Naive B cell (primary cell): ENCODE measurements at regions not wholly inside any gene's neighbourhood (a gene's known extent, or its start where the extent isn't known, plus 50 kb on each side); places are given as distances from the start of the nearest gene placed in this dataset.
A peak's percentile ranks its signal among the peaks of the same experiment; 100 is the strongest.

ENCODE experiments used
- ATAC-seq, 2 donors: fragments of 150-1000 bp; cut with Tn5 transposase; 2 replicates each; pipeline ENCODE4 v1.10.0; 2021; ENCODE audit warnings: low read depth in 2 of 2, mild to moderate bottlenecking in 2 of 2, moderate library complexity in 2 of 2
- DNase-seq: peaks from one replicate; pipeline ENCODE4 v3.0.0; 2022
- H3K27ac Mint-ChIP-seq, 6 donors: one replicate each; pipeline ENCODE4 v1.8.0; 2020 to 2022; ENCODE audit warnings: mild to moderate bottlenecking in 6 of 6, mixed read lengths in 6 of 6, moderate library complexity in 5 of 6, inconsistent platforms in 2 of 6
- H3K27me3 Mint-ChIP-seq, 3 donors: one replicate each; pipeline ENCODE4 v1.8.0; 2021 to 2022; ENCODE audit warnings: mixed read lengths in 3 of 3, mild to moderate bottlenecking in 1 of 3
- H3K36me3 Mint-ChIP-seq, 2 donors: one replicate each; pipeline ENCODE4 v1.8.0; 2020 to 2022; ENCODE audit warnings: mixed read lengths in 2 of 2, inconsistent platforms in 1 of 2, mild to moderate bottlenecking in 1 of 2
- H3K4me1 Mint-ChIP-seq, 3 donors: one replicate each; pipeline ENCODE4 v1.8.0; 2020 to 2022; ENCODE audit warnings: mixed read lengths in 3 of 3, inconsistent platforms in 1 of 3, mild to moderate bottlenecking in 1 of 3, moderate library complexity in 1 of 3
- H3K4me3 Mint-ChIP-seq, 8 donors: one replicate each; pipeline ENCODE4 v1.8.0; 2020 to 2022; ENCODE audit warnings: mild to moderate bottlenecking in 8 of 8, mixed read lengths in 8 of 8, moderate library complexity in 8 of 8, inconsistent platforms in 2 of 8
- H3K9me3 Mint-ChIP-seq, 7 donors: one replicate each; pipeline ENCODE4 v1.8.0; 2020 to 2022; ENCODE audit warnings: mixed read lengths in 7 of 7, mild to moderate bottlenecking in 5 of 7, inconsistent platforms in 2 of 7, moderate library complexity in 1 of 7

DNA sequence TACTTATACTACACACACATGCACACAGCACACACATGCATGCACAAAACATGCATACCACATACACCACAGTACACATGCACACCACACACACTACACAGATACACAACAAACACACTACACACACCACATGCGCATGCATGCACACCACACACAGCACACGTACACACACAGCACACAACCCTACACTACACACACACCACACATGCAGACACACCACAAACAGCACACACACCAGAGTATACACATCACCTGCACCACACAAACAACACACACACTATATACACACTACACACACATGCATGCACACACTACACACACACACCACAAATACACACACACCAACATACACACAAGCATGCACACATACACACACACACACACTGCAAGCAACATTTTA is 166.8 kb downstream of the AHSP start:
- H3K27me3 Mint-ChIP-seq, result peaks cover 0 to 11% (median 7%) of the 10 kb centered on the region in 3 donors
- no peak overlapping the region for H3K4me3 Mint-ChIP-seq
- DNase-seq (no peak), ATAC-seq (no peak)
- H3K9me3 Mint-ChIP-seq, result peaks cover 0 to 16% (median 0%) of the 10 kb centered on the region in 7 donors
- peaks cover 0 to 7% of the 10 kb centered on the region in 2 donors for H3K36me3 Mint-ChIP-seq
- H3K4me1 Mint-ChIP-seq, result no peaks in the 10 kb centered on the region
- no peak overlapping the region for H3K27ac Mint-ChIP-seq

DNA sequence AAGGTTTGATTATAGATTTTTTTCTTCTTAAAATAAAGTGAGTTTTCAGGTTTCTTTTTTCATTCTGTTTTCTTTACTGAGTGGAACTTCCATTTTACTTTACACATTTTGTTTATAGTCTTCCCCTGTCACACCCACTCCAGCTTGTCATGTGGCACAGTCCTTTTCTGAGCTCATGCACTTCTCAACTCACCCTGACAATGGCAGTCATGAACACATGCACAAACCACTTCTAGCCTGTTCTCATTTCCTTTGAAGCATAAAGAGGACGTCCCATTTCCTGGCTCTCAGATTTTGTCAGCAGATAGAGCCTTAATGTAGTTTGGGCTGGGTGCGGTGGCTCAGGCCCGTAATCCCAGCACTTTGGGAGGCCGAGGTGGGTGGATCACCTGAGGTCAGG is 168.0 kb downstream of the AHSP start:
- no peak overlapping the region for H3K4me3 Mint-ChIP-seq
- H3K4me1 Mint-ChIP-seq, result peaks cover 0 to 4% (median 0%) of the 10 kb centered on the region in 3 donors
- peaks cover 0 to 9% (median 0%) of the 10 kb centered on the region in 7 donors for H3K9me3 Mint-ChIP-seq
- no peak overlapping the region for H3K27ac Mint-ChIP-seq
- no peaks in the 10 kb centered on the region for H3K36me3 Mint-ChIP-seq
- DNase-seq (peak; percentile 31), ATAC-seq (peak; percentile 75 to 77)
- no peaks in the 10 kb centered on the region for H3K27me3 Mint-ChIP-seq

- Mint-ChIP-seq H3K27ac (peak overlapping the region in 1 of 6 donors; percentile 73), H3K4me3 (no peak overlapping the region), H3K36me3 (peaks cover 0 to under 1% of the 10 kb centered on the region in 2 donors), H3K9me3 (no peaks in the 10 kb centered on the region), H3K4me1 (peaks cover 11 to 16% (median 15%) of the 10 kb centered on the region in 3 donors), H3K27me3 (no peaks in the 10 kb centered on the region)
- ATAC-seq, result no peak
- no peak for DNase-seq
Measured at GRCh38 chr16:31696968-31697743, 169.5 kb downstream of the AHSP start.

DNA sequence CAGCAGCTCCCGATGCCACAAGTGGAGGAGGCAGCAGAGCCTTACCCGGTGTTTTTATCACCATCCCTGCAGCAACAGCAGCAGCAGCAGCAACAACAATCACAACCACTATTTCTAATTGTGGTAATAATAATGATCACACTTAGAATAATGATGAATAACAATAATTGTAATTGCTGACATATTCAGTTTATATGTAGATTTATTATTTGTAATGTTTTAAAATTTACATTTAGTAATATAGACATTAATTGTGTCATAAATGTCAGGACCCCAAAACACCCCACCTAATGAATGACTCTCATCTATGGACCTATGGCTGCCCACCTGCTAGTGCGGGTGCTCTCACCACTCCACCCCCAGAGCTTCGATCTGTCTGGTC is 170.0 kb downstream of the AHSP start:
- Mint-ChIP-seq H3K36me3 (peaks cover 0 to 7% of the 10 kb centered on the region in 2 donors), H3K27ac (peak overlapping the region in 1 of 6 donors; percentile 41), H3K27me3 (no peaks in the 10 kb centered on the region), H3K9me3 (no peaks in the 10 kb centered on the region), H3K4me3 (peak overlapping the region in 1 of 8 donors; percentile 93), H3K4me1 (peaks cover 17 to 22% (median 21%) of the 10 kb centered on the region in 3 donors)
- no peak for DNase-seq
- no peak for ATAC-seq

DNA sequence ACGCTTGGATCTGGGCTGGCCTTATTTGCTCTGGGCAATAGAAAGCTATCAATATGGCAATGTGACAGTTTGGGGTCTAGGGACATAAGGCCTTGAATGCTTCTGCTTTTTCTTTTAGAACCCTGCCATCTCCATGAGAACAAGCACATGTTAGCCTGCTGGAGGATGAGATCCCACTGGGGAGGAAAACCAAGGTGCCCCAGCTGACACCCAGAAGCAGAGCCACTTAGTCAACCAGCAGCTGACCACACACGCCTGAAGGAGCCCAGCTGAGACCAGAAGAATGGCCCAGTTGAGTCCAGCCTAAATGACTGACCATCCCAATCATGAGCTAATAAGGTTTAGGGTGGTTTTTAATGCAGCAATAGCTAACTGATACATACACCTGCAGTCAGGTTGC is 171.2 kb downstream of the AHSP start:
- Mint-ChIP-seq H3K27me3 (no peaks in the 10 kb centered on the region), H3K27ac (peak overlapping the region in 1 of 6 donors; percentile 53), H3K4me1 (peaks cover 20 to 25% (median 24%) of the 10 kb centered on the region in 3 donors), H3K9me3 (no peaks in the 10 kb centered on the region), H3K36me3 (peaks cover 0 to 12% of the 10 kb centered on the region in 2 donors), H3K4me3 (peak overlapping the region in 3 of 8 donors; percentile 35 to 93 (median 47))
- ATAC-seq (no peak), DNase-seq (no peak)

DNA sequence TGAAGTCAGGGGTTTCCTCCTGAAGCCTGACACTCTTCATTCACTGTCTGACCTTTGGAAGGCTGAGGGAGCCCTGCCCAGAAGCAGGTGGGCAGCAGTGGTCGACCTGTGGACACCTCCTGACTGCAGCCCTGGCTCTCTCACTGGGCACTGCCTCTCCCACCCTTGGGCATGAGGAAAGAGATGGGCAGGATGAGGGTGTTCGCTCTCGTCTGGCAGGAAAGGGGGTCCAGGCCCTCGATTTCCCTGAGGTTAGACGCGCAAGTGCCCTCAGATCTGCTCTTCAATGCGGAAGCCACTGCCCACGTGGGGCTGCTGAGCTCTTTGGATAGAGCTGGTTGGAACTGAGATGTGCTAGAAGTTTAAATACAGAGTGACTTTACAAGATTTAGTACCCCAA is 171.9 kb downstream of the AHSP start:
- H3K4me1 Mint-ChIP-seq, result peaks cover 20 to 25% (median 24%) of the 10 kb centered on the region in 3 donors
- H3K27me3 Mint-ChIP-seq, result no peaks in the 10 kb centered on the region
- no peak for DNase-seq
- ATAC-seq, result no peak
- no peak overlapping the region for H3K27ac Mint-ChIP-seq
- peaks cover 0 to 12% of the 10 kb centered on the region in 2 donors for H3K36me3 Mint-ChIP-seq
- H3K4me3 Mint-ChIP-seq, result peak overlapping the region in 5 of 8 donors; percentile 32 to 95 (median 72)
- H3K9me3 Mint-ChIP-seq, result no peaks in the 10 kb centered on the region

DNA sequence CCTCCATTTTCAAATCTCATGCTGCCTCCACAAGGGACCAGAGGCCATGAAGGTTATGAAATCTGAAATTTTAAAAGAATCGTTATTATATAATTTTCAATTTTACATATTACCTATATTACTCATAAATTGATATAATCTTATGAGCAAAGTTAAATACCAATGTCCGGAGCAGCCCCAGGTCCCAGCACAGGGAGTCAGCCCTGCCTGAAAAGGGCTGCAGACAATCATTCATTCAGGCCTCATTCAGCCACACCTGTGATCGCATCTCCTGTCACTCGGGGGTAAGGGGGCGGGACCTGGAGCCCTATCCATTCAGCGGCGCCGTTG is 172.5 kb downstream of the AHSP start:
- peaks cover 0 to 12% of the 10 kb centered on the region in 2 donors for H3K36me3 Mint-ChIP-seq
- no peaks in the 10 kb centered on the region for H3K9me3 Mint-ChIP-seq
- H3K27me3 Mint-ChIP-seq, result no peaks in the 10 kb centered on the region

DNA sequence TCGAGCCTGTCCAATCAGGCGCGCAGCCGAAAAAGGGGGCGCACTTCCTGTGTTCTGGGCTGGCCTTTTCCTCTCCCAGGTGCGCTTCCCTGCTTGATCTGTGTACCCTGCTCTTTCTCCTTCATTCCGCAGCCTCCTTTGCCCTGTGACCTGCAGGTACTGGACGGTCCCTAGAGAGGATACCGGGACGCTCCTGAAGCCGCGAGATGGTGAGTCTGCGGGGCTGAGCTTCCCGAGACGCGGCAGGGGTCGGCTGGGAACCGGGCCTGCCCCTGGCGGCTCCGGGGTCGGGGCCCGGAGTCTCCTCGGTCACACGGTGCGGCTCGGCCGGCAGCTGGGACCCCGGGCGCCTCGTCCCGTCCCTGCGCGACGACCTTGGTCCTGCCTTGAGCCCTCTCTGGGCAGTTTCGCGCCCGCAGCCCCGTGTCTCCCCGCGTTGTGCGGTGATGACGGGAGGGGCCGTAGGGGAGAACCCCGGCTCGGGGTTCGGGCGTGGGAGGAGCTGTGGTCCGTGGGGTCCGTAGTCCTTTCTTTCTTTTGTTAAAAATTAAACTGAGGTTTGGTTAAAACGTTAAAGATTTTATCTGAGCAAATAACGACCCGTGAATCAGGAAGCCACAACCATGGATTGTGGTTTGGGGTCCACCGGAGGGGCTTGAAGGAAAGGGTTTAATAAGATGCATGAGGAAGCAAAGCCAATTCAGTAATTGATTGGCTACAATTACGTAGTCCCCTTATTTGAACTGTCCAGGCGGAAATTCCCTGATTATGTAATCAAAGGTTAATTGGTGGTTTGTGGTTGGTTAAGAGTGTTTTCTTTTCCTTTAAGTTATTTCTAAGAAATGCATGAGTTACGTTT is 172.8 kb upstream of the ZNF267 start:
- H3K27ac Mint-ChIP-seq, result peak overlapping the region; percentile 30 to 94 (median 89)
- H3K27me3 Mint-ChIP-seq, result no peaks in the 10 kb centered on the region
- peak overlapping the region; percentile 72 to 95 (median 92) for H3K4me3 Mint-ChIP-seq
- peak; percentile 85 for DNase-seq
- peak; percentile 33 to 40 for ATAC-seq
- H3K4me1 Mint-ChIP-seq, result peaks cover 20 to 25% (median 24%) of the 10 kb centered on the region in 3 donors
- no peaks in the 10 kb centered on the region for H3K9me3 Mint-ChIP-seq
- H3K36me3 Mint-ChIP-seq, result peaks cover 0 to 12% of the 10 kb centered on the region in 2 donors

More for the DNA sequence above, 172.5 kb downstream of the AHSP start:
- Mint-ChIP-seq H3K4me1 (peaks cover 20 to 25% (median 24%) of the 10 kb centered on the region in 3 donors), H3K27ac (peak overlapping the region in 4 of 6 donors; percentile 79 to 93 (median 90)), H3K4me3 (peak overlapping the region; percentile 72 to 95 (median 92))
- DNase-seq (no peak), ATAC-seq (peak; percentile 90 to 92)

DNA sequence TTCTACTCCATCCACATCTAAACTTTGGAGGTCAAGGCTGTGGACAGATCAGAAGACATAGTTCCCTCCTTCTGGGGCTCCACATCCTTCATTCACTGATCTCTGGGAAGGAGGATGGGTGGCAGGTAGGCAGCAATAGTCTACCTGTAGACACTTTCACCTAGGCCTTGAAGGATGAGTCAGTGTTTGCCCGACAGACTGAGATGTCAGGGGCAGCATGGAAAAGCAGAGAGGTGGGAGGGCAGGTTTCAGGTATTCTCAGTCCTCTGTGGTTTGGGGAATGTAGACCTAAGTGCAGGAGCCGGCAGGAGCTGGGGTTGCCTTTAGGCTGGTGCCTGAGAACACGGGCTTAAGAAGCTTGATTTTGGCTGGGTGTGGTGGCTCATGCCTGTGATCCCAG is 171.9 kb upstream of the ZNF267 start:
- H3K9me3 Mint-ChIP-seq, result no peaks in the 10 kb centered on the region
- DNase-seq, result no peak
- no peak for ATAC-seq
- peak overlapping the region in 4 of 6 donors; percentile 47 to 94 (median 65) for H3K27ac Mint-ChIP-seq
- peaks cover 20 to 25% (median 24%) of the 10 kb centered on the region in 3 donors for H3K4me1 Mint-ChIP-seq
- H3K27me3 Mint-ChIP-seq, result no peaks in the 10 kb centered on the region
- peaks cover 0 to 12% of the 10 kb centered on the region in 2 donors for H3K36me3 Mint-ChIP-seq
- H3K4me3 Mint-ChIP-seq, result peak overlapping the region; percentile 72 to 95 (median 92)

- Mint-ChIP-seq H3K27me3 (no peaks in the 10 kb centered on the region), H3K9me3 (no peaks in the 10 kb centered on the region), H3K4me3 (peak overlapping the region in 3 of 8 donors; percentile 36 to 86 (median 67)), H3K27ac (peak overlapping the region in 3 of 6 donors; percentile 8 to 81 (median 62)), H3K36me3 (peaks cover 0 to 12% of the 10 kb centered on the region in 2 donors), H3K4me1 (peaks cover 20 to 27% (median 25%) of the 10 kb centered on the region in 3 donors)
- no peak for DNase-seq
- ATAC-seq, result no peak
Measured at GRCh38 chr16:31702796-31703195, 170.8 kb upstream of the ZNF267 start.

- H3K4me1 Mint-ChIP-seq, result peaks cover 20 to 33% (median 27%) of the 10 kb centered on the region in 3 donors
- peak overlapping the region in 2 of 8 donors; percentile 29 to 67 for H3K4me3 Mint-ChIP-seq
- H3K27me3 Mint-ChIP-seq, result no peaks in the 10 kb centered on the region
- H3K36me3 Mint-ChIP-seq, result peaks cover 0 to 17% of the 10 kb centered on the region in 2 donors
- no peaks in the 10 kb centered on the region for H3K9me3 Mint-ChIP-seq
- ATAC-seq, result no peak
- H3K27ac Mint-ChIP-seq, result peak overlapping the region in 1 of 6 donors; percentile 33
- no peak for DNase-seq
Measured at GRCh38 chr16:31703526-31704128, 170.0 kb upstream of the ZNF267 start.

- ATAC-seq (no peak), DNase-seq (no peak)
- H3K36me3 Mint-ChIP-seq, result peaks cover 0 to 22% of the 10 kb centered on the region in 2 donors
- H3K27me3 Mint-ChIP-seq, result no peaks in the 10 kb centered on the region
- peak overlapping the region in 1 of 8 donors; percentile 67 for H3K4me3 Mint-ChIP-seq
- H3K4me1 Mint-ChIP-seq, result peaks cover 24 to 33% (median 27%) of the 10 kb centered on the region in 3 donors
- no peaks in the 10 kb centered on the region for H3K9me3 Mint-ChIP-seq
- H3K27ac Mint-ChIP-seq, result no peak overlapping the region
Measured at GRCh38 chr16:31704138-31704537, 169.5 kb upstream of the ZNF267 start.

- no peaks in the 10 kb centered on the region for H3K27me3 Mint-ChIP-seq
Measured at GRCh38 chr16:31705371-31705770, 168.2 kb upstream of the ZNF267 start.

More at GRCh38 chr16:31705371-31705770, 168.2 kb upstream of the ZNF267 start:
- H3K4me3 Mint-ChIP-seq, result no peak overlapping the region
- H3K27ac Mint-ChIP-seq, result peak overlapping the region in 1 of 6 donors; percentile 82
- peaks cover 24 to 30% (median 27%) of the 10 kb centered on the region in 3 donors for H3K4me1 Mint-ChIP-seq
- H3K9me3 Mint-ChIP-seq, result no peaks in the 10 kb centered on the region
- H3K36me3 Mint-ChIP-seq, result peaks cover 0 to 24% of the 10 kb centered on the region in 2 donors
- no peak for DNase-seq
- no peak for ATAC-seq
